HG03439 (cell line): ENCODE measurements at regions not wholly inside any gene's neighbourhood (a gene's known extent, or its start where the extent isn't known, plus 50 kb on each side); places are given as distances from the start of the nearest gene placed in this dataset.
"Not testable (repeated sequence)": the region's sequence is repeated elsewhere in the genome, so short reads cannot be mapped to it uniquely, and the experiment has no call there.

ENCODE experiments used
- ATAC-seq: cut with Tn5 transposase; IDR thresholded peaks from one replicate; pipeline ENCODE4 v1.9.1; 2021; ENCODE audit warnings: mild to moderate bottlenecking, moderate library complexity; ENCODE audit not compliant: unreplicated experiment

- ATAC-seq: no peak
Measured at GRCh38 chr3:40745381-40746106, 220.8 kb downstream of the ZNF621 start.

DNA sequence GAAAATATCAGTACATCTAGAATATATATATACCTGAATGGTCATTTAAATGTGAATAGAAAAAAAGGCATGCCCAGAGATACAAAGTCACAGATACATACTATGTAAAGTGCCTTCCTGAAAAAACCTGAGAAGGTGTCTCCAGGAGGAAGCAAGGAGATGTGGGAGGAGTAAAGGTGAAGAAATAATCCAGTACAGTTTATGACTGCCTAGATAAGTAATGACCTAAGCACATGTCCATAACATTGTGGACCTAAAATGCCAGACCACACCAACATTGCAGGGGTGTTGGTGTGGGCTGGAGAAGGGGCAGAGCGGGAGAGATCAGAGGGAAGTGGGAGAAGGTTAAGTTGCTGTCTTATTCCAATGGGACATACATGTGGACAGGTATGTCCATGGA, 226.9 kb downstream of the ZNF621 start:
- no peak for ATAC-seq

GRCh38 chr3:40752492-40752891, 227.7 kb downstream of the ZNF621 start:
- no peak for ATAC-seq

GRCh38 chr3:40753291-40753770, 228.6 kb downstream of the ZNF621 start:
- ATAC-seq: no peak

GRCh38 chr3:40753951-40754350, 229.2 kb downstream of the ZNF621 start:
- no peak for ATAC-seq

GRCh38 chr3:40754994-40755393, 230.2 kb downstream of the ZNF621 start:
- no peak for ATAC-seq

- ATAC-seq: no peak
Measured at GRCh38 chr3:40756500-40756899, 231.7 kb downstream of the ZNF621 start.

DNA sequence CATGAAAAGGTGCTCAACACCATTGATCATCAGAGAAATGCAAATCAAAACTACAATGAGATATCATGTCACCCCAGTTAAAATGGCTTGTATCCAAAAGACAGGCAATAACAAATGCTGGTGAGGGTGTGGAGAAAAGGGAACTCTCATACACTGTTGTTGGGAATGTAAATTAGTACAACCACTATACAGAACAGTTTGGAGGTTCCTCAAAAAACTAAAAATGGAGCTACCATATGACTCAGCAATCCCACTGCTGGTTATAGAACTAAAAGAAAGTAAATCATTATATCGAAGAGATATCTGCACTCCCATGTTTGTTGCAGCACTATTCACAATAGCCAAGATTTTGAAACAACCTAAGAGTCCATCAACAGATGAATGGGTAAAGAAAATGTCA, 238.0 kb downstream of the ZNF621 start:
- ATAC-seq: not testable (repeated sequence)

DNA sequence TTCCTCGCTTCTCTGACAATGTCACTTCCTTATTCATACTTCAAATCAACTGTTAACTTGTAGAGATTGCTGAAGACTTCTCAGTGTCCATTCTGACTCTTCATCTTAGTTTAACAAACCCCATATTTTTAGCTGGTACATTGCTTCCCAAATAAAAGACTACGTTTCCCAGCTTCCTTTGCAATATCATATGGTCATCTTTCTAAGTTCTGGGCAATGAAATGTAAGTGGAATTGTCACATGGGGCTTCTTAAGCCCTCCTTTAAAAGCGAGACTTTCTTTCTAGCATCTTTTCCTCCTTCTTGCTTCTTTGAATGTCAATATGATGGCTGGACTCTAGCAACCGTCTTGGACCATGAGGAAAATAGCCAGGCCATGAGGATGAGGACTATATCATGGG, 239.0 kb downstream of the ZNF621 start:
- ATAC-seq: no peak

DNA sequence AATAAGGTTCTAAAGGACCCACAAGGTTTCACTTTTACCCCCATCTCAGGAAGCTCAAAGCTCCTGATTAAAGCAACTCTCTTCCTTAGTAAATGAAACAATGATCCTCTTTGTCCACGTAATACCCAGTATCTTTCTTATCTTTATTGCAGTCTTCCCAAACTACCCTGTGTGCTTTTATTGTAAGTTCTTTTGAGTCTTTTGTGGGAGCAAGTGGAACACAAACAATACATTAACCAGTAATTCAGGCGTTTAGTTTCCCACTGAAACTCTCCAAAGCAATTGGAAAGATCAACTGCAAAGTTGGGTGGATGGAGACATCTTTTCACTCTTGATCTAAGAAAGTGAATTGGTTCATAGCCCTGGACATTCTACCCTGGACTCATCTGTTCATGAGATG, 240.0 kb downstream of the ZNF621 start:
- ATAC-seq: no peak

DNA sequence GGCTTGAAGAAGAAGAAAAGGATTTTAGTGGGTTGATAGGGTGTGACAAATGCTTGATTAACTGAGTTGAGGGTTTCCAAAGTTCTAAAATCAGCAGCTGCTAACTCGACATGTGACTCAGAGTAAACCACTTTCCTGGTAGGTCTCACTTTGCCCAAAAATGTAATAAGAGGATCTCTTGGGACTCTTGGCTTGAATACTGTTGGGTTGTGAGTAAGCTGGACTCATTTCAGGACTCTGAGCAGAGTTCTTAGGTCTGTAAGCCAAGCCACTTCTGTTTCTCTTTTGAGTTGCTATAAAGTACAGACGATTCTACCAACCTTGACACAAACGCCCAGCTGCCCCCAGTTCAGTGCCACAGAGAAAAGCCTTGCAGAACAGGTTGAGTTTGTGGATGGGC, 241.1 kb downstream of the ZNF621 start:
- no peak for ATAC-seq

- ATAC-seq: no peak
Measured at GRCh38 chr3:40766396-40766795, 241.6 kb downstream of the ZNF621 start.

GRCh38 chr3:40768046-40768445, 243.3 kb downstream of the ZNF621 start:
- no peak for ATAC-seq

DNA sequence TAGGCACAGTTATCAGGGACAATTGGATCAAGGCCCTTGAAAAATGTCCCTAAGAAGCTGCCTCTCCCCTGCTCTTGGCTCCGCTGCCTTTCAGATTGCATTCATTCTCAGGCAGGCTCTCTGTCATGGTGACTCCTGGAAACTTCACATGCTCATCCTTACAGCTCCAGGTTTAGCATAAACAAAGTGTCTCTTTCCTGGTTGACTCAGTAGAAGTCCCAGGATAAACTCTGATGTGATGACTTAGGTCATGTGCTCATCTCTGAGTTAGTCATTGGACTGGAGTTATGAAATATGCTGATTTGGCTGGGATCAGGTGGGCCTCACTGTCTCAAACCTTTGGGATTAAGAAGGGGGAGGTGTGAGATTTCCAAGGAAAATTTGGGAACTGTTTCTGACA, 243.8 kb downstream of the ZNF621 start:
- ATAC-seq: no peak

GRCh38 chr3:40770061-40770460, 245.3 kb downstream of the ZNF621 start:
- ATAC-seq: no peak

- ATAC-seq: no peak
Measured at GRCh38 chr3:40771112-40771511, 246.4 kb downstream of the ZNF621 start.

DNA sequence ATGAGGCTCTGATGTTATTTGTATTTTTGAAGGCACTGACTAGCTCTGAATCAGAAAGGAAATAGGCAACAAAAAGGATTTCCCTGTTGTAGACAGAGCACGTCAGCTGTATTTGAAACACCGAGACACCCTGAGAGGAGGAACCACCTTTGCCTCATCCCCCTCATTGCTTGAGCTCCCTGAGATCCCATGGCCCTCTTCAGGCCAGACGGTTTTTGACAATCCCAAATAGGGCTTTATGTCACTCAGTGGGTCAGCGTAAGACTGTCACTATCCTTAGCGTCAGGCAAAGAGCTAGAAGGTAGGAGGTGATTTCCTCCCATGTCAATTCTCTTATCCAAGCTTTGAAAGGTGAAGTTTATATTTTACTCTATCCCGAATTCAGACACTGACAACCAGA, 254.3 kb downstream of the ZNF621 start:
- ATAC-seq: no peak

GRCh38 chr3:40780291-40780924, 255.6 kb downstream of the ZNF621 start:
- ATAC-seq: no peak

GRCh38 chr3:40780925-40781406, 256.2 kb downstream of the ZNF621 start:
- ATAC-seq: no peak

- no peak for ATAC-seq
Measured at GRCh38 chr3:40782111-40782721, 257.5 kb downstream of the ZNF621 start.

DNA sequence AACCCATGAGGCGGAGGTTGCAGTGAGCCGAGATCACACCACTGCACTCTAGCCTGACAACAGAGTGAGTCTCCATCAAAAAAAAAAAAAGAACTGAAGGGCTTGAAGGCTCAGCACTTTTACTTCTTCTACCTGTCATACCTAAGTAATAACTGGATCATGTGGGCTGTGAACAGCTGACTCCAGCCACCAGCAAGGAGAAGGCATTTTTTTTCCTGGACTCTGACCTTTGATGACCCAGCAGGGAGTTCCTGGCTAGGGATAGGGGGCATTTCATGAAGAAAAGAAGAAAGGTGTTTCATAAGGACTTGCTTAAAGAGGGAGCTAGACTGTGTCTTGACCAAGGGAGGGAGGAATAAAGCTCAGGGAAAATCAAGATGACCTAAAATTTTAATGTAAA, 266.0 kb downstream of the ZNF621 start:
- no peak for ATAC-seq

DNA sequence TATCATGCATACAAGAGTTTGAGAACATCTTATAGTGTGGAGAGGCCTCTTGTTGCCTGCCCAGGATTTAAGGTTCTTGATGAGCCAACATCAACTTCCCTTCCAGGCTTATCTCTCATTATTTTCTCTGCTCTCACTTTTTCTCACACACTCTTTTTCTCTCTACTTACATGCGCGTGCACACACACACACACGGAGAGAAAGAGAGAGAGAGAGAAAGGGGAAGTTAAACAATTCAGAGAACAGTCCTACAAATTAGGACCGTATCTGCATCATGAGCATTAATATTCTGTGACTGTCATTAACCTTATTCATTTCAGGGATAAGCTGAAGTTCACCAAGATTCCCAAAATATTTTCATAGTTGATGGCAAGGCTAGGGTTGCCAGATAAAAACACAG, 269.0 kb downstream of the ZNF621 start:
- no peak for ATAC-seq
